ENCODE measurements at regions not wholly inside any gene's neighbourhood (a gene's known extent, or its start where the extent isn't known, plus 50 kb on each side); places are given as distances from the start of the nearest gene placed in this dataset.

GRCh38 chr1:81484284-81484683 is 316.4 kb upstream of the ADGRL2 start:
- no peak for DNase-seq (ENCODE audit: low spot score)

- DNase-seq (ENCODE audit: low spot score), result no peak
These were observed 322.5 kb upstream of the ADGRL2 start for GRCh38 chr1:81478219-81478618.

GRCh38 chr1:81477710-81478109 is 323.0 kb upstream of the ADGRL2 start:
- no peak for DNase-seq (ENCODE audit: low spot score)

GRCh38 chr1:81472387-81472786 is 328.3 kb upstream of the ADGRL2 start:
- DNase-seq (ENCODE audit: low spot score), result no peak

- DNase-seq (ENCODE audit: low spot score), result no peak
These were observed 329.5 kb upstream of the ADGRL2 start for GRCh38 chr1:81471255-81471654.

- no peak for DNase-seq (ENCODE audit: low spot score)
These were observed 330.5 kb upstream of the ADGRL2 start for GRCh38 chr1:81470275-81470674.

DNA sequence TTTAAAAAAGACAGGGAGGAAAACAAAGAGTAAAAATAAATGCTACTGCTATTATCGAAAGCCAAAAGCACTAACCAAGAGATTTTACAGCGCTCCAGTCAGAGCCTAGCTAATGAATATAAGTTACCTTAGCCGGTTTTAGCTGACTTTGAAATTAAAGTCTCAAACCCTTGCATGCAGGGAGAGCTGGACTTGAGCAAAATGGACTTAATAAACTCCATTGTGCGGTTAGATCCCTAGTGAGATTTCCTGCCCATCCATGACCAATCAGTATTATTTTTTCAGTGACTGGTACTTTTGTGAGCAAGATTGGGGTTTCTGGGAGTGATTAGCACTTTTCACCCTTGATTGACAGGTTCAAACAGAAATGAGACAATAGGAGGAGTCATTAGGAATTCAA is 333.4 kb upstream of the ADGRL2 start:
- no peak for DNase-seq (ENCODE audit: low spot score)

GRCh38 chr1:81466961-81467360 is 333.8 kb upstream of the ADGRL2 start:
- DNase-seq (ENCODE audit: low spot score), result no peak

- no peak for DNase-seq (ENCODE audit: low spot score)
These were observed 336.5 kb upstream of the ADGRL2 start for GRCh38 chr1:81463936-81464837.

DNA sequence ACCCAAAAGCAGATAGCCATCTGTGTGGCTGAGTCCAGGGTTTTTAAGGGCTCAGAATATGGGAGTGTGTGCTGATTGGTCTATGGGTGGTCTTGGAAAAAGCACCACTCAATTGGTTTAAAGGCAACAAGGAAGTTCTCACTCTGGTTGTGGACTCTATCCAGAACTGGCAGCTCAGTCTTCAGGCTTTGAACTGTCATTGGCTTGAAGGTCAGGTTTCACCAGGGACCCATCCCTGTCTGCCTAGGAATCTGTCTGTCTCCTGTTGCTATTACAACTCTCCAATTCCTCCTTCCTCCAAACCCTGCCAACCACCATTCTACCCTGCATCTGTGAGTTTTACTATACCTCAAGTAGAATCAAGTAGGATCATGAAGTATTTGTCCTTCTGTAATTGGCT is 341.7 kb upstream of the ADGRL2 start:
- DNase-seq (ENCODE audit: low spot score), result no peak

DNA sequence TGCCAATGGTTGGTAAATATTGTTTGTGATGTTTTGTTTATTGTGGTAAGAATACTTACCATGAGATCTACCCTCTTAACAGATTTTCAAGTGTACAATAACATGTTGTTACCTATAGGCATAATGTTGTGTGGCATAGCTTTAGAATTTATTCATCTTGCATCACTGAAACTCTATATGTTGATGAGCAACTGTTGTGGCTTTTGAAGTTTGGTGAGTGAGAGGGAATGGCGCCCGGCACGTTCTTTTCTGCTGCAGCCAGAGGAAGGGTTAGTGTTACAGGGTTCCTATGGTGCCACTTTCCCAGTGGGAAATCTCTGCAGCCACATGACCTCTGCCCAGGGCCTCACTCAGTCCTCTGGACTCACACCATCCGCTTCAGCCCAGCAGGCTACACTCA is 342.5 kb upstream of the ADGRL2 start:
- no peak for DNase-seq (ENCODE audit: low spot score)

GRCh38 chr1:81455481-81455880 is 345.3 kb upstream of the ADGRL2 start:
- no peak for DNase-seq (ENCODE audit: low spot score)

DNA sequence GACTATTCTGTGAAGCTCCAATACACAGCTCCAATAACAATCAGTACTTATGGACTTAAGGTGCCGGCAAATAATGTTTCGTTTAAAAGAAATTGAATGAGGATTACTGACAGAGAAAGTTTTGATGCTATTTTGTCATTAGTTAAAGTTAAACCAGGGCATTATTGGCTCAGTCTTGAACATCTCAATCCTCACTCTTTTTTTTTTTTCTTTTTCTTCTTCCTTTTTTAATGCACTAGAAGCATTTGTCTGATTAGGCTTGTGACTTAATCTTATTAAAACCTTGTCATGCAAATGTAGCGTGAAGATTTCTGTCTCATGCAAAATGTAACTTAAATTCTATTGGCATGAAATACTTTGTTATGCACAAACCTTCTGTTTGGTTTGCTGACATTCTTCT is 346.8 kb upstream of the ADGRL2 start:
- no peak for DNase-seq (ENCODE audit: low spot score)

DNA sequence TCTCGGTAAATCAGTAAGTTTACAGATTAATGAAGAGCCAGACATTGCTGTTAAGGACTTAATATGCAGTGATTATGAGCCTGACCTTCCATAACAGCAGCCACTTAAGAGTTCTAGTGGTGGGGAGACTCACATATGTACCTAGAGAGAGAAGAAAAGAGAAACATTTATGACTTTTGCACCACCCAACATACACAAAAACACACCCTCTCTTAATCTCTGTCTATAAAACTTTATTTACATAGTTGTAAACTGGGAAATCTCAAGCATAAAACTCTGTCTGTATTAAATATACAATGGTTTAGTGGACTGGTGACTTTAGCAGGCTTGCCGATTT is 347.4 kb upstream of the ADGRL2 start:
- DNase-seq (ENCODE audit: low spot score), result no peak

DNA sequence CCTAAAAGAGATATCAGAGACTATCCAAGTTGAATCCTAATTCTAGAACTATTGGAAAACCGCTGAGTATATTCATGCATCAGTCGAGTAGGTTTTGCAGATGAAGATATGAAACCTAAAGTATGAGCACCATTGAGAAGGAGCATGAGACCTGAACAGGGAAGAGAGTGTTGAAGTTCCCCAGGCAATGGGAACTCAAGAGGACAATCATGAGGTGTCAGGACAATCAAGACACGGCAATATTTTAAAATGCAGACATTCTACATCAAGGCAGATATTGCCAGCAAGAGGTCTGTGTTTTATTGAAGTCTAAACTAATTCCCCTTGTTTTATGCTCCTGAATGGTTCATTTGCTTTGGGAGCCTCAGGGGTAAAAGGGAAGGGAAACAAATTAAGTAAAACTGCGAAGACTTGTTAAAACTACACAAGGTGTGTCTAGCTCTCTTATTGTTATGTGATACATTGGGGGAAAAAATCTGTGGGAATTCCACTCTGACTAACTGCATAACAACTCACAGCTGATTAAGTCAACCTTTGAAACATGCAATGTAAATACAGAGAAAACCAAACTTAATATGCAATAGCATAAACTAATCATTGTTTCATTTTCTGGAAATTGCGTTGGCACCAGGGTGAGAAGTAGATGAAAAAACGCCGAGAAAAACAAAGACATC is 347.9 kb upstream of the ADGRL2 start:
- no peak for DNase-seq (ENCODE audit: low spot score)

DNA sequence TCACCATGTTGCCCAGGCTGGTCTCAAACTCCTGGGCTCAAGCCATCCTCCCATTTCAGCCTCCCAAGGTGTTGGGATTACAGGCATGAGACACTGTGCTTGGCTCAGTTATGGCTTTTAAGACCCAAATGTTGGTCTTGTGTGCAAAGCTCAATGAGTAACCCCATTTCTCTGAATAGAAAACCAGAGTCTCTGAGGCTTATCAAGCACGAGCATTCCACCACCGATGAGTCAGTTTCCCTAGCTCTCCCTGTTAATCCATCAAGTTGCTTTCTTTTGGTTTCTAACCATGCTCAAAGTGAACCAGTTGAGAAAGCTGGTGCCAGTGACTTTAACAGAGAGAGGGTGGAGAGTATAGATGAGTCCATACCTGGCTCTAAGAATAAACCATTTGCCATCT is 350.9 kb upstream of the ADGRL2 start:
- DNase-seq (ENCODE audit: low spot score), result no peak

GRCh38 chr1:81446000-81446669 is 354.6 kb upstream of the ADGRL2 start:
- DNase-seq (ENCODE audit: low spot score), result no peak

GRCh38 chr1:81443288-81443687 is 357.4 kb upstream of the ADGRL2 start:
- DNase-seq (ENCODE audit: low spot score), result no peak

DNA sequence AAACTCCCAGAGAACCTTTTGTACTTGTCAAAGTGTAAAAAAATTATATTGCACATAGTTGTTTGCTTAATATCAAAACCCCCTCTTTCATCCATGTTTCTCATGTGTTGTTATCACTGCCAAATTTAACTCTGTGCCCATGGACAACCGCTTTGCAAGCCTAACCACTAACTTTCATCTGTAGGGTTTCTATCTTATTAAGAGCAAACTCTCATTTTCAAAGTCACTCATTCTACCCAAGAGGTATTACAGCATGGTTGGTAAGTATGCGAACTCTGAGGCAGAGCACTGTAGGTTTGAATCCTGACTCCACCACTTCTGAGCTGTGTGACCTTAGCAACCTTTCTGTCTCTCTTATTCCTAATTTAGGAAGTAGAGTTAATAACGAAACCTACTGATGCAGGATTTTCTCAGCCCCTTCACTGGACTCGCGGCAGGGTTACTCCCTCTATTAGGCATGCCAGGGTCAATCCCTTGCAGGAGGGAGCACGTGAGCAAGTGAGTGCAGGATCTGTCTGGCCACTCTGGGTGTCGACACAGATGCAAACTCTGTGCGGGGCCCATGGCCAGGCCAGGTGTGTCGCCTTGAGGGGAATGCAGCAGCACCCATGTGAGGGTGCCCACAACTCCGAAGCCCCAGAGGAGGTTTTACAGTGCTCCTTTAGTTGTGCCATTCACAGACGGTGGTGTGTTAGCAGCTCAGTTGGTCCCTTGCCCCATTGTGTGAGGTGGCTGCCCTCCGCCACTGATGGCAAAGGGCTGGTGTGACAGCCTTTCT is 361.5 kb upstream of the ADGRL2 start:
- DNase-seq (ENCODE audit: low spot score), result no peak

GRCh38 chr1:81437649-81438048 is 363.1 kb upstream of the ADGRL2 start:
- DNase-seq (ENCODE audit: low spot score), result no peak

DNA sequence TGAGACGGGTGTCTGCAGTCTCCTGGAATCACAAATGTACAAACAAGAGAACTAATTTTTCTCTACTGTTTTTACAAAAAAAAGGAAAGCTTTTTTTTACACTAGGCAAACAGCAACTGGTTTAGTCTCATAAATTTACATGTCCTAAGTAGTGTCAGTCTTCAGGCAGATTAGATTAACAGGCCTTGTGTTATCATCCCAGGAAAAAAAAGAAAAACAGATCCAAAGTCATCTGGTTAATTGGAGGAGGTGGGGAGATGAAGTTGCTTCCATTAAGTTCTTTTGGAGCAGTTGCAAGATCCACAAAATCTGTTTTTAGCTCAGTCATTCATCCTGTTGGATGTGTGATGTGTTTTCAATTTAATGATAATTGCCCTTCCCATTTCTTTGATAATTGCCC is 363.5 kb upstream of the ADGRL2 start:
- DNase-seq (ENCODE audit: low spot score), result no peak

- DNase-seq (ENCODE audit: low spot score), result no peak
These were observed 365.6 kb upstream of the ADGRL2 start for GRCh38 chr1:81435175-81435574.

Data from HuH-7 (cell line).